ENCODE measurements at regions not wholly inside any gene's neighbourhood (a gene's known extent, or its start where the extent isn't known, plus 50 kb on each side); places are given as distances from the start of the nearest gene placed in this dataset.

DNA sequence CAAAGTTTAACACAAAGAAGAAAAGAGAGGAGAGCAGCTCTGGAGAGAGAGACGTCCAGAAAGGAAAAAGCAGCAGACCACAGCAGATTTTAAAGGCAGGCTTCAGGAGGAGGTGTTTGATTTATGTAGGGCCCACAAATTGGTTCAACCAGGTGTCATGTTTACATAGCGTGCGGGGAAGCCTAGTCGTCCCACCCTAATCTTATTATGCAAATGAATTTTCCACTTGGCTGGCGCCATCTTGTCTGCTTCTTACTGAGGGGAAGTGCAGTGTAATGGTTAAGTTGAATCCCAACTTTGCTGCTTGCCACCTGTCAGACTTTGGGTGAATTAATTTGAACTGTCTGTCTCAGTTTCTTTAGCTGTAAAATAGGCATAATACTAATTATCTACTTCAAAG is 282.4 kb upstream of the CYRIA start:
- H3K4me3 ChIP-seq (ENCODE audit: low read depth, low read length), result no peak overlapping the region
- TF ChIP-seq, protein P1, sequence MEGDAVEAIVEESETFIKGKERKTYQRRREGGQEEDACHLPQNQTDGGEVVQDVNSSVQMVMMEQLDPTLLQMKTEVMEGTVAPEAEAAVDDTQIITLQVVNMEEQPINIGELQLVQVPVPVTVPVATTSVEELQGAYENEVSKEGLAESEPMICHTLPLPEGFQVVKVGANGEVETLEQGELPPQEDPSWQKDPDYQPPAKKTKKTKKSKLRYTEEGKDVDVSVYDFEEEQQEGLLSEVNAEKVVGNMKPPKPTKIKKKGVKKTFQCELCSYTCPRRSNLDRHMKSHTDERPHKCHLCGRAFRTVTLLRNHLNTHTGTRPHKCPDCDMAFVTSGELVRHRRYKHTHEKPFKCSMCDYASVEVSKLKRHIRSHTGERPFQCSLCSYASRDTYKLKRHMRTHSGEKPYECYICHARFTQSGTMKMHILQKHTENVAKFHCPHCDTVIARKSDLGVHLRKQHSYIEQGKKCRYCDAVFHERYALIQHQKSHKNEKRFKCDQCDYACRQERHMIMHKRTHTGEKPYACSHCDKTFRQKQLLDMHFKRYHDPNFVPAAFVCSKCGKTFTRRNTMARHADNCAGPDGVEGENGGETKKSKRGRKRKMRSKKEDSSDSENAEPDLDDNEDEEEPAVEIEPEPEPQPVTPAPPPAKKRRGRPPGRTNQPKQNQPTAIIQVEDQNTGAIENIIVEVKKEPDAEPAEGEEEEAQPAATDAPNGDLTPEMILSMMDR (IDR thresholded peaks at IDR 0.05; ENCODE audit: borderline replicate concordance, insufficient read depth, low read depth, low read length), result no peak

DNA sequence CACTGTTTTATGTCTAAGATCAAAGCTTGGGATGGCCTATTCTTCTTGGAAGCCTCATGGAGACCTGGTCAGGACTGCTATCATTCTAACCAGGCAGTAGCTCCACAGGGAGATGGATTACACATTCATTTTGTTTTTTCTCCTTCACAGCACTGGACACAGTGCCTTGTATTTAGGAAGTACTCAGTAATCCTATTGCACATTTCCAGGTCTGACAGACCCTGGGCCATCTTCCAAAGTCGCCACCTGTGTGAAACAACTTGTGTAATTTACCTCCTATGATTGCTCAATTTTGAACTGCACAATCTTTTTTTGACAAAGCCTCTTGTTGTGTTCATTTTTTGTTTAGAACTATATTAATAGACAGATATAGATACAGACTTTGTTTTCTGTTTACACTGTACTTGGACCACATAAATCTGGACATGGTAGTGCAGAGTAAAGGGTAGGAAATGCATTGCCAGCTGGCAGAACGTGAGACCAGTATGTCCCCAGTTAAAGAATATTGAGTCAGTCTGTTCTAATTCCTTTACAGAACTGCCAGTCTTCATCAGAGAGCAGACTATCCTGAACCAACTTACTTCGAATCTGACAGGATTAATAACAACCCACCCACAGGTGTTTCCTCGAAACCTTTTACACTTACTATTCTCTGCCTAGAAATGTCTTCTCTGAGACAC is 277.8 kb upstream of the CYRIA start:
- TF ChIP-seq, protein P1 (IDR thresholded peaks at IDR 0.05; ENCODE audit: borderline replicate concordance, insufficient read depth, low read depth, low read length), result no peak
- H3K4me3 ChIP-seq (ENCODE audit: low read depth, low read length), result no peak overlapping the region

DNA sequence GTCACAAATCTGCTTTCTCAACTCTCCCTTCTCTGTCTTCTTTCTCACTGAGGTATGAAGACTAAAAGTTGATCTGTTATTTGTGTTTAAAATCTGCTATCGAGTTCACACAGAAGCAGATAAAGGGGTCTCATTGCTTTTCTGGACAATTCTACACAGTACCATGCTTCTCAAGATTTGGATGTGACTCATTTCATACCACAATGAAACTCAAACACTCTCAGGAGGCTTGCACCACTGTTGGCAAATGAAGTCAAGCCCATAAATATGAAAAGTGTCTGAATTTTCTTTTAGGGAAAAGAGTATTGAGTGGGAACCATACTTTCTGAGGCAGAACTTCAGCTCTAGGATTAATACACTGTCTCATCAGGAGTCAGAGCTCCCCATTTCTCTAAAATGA is 274.6 kb upstream of the CYRIA start:
- H3K4me3 ChIP-seq (ENCODE audit: low read depth, low read length), result no peak overlapping the region
- TF ChIP-seq, protein P1 (IDR thresholded peaks at IDR 0.05; ENCODE audit: borderline replicate concordance, insufficient read depth, low read depth, low read length), result no peak

DNA sequence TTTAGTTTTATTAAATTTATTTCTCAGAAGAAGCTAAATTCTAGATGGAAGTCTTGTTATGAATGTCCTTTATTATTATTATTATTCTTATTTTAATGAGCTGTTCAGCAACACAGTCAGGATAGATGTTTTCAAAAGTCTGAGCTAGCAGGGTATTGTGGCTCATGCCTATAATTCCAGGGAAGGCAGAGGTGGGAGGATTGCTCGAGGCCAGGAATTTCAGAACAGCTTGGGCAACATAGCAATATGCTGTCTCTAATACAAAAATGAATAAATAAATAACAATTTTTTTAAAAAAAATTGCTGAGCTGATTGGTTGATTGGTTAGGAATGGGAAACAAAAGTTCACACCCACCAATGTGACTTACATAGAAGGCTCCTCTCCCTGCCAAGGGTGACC is 274.1 kb upstream of the CYRIA start:
- H3K4me3 ChIP-seq (ENCODE audit: low read depth, low read length), result no peak overlapping the region
- TF ChIP-seq, protein P1 (IDR thresholded peaks at IDR 0.05; ENCODE audit: borderline replicate concordance, insufficient read depth, low read depth, low read length), result no peak

DNA sequence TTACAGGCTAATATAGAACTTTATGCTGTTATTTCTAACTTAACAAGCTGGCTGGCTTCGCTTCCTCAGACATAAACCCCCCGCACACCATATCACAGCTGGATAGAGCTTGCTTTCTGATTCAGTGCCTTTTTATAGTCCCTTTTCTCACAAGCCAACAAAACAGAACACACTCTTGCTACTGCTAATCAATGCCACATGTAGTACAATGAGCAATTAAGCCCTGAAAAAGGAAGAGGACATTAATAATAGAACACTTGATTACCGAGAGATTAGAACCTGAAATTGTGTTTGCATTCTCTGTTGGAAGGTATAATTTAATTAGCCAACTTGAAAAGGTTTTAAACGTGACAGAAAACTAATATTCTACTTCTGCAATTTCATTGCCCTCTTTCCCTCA is 267.7 kb upstream of the CYRIA start:
- H3K4me3 ChIP-seq (ENCODE audit: low read depth, low read length), result no peak overlapping the region
- TF ChIP-seq, protein P1 (IDR thresholded peaks at IDR 0.05; ENCODE audit: borderline replicate concordance, insufficient read depth, low read depth, low read length), result no peak

DNA sequence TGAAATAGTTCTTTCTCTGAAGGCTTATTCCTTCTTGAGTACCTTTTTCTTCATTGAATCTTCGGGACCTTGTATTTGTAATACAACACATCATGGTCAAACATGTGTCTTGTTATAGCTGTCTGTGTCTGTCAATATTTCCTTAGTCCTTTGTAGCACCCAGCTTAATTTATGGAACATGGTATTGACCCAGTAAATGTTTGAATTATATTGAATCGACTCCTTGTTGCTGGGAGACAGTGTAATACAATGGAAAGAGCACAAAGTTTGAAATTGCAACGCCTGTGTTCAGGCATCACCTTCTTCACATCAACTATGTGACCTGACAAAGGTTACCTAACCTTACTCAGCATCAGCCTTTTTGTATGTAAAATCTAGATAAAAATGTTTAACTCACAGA is 267.2 kb upstream of the CYRIA start:
- H3K4me3 ChIP-seq (ENCODE audit: low read depth, low read length), result no peak overlapping the region
- TF ChIP-seq, protein P1 (IDR thresholded peaks at IDR 0.05; ENCODE audit: borderline replicate concordance, insufficient read depth, low read depth, low read length), result no peak

DNA sequence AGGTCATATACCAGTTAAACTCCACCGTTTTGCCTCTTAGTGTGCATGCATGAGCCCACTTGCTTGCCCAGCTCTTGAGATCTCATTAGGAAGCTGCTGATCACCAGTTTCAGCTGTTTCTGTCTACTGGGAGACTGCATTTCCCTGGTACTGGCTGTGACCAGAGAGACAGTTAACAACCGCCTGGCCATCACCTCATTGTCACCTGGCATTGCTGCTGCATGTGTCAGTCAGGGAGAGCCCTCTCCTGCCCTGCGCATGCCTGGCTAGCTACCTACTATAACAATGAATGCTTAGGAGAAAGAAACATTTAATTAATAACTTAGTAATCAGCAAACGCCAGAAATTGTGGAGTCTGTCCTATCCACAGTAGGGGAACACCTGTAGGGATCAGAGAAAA is 265.8 kb upstream of the CYRIA start:
- H3K4me3 ChIP-seq (ENCODE audit: low read depth, low read length), result no peak overlapping the region

More for the DNA sequence above, 265.8 kb upstream of the CYRIA start:
- TF ChIP-seq, protein P1 (IDR thresholded peaks at IDR 0.05; ENCODE audit: borderline replicate concordance, insufficient read depth, low read depth, low read length), result no peak
